Hematopoietic multipotent progenitor cell (in vitro differentiated cells): ENCODE measurements at regions not wholly inside any gene's neighbourhood (a gene's known extent, or its start where the extent isn't known, plus 50 kb on each side); places are given as distances from the start of the nearest gene placed in this dataset.
A peak's percentile ranks its signal among the peaks of the same experiment; 100 is the strongest.
"Not testable (repeated sequence)": the region's sequence is repeated elsewhere in the genome, so short reads cannot be mapped to it uniquely, and the experiment has no call there.

Experiments used
- DNase-seq, 3 donors: peaks; one replicate each; pipeline ENCODE4 v3.0.0-alpha.2; 2011 to 2015; ENCODE audit warnings: low read depth in 2 of 3, low spot score in 2 of 3

GRCh38 chr6:115873901-115874300 is 186.8 kb downstream of the FRK start:
- no peak for DNase-seq

GRCh38 chr6:115870464-115870863 is 190.2 kb downstream of the FRK start:
- no peak for DNase-seq

GRCh38 chr6:115865914-115866313 is 194.8 kb downstream of the FRK start:
- DNase-seq, result no peak

GRCh38 chr6:115863211-115863610 is 197.5 kb downstream of the FRK start:
- no peak for DNase-seq

- DNase-seq, result not testable (repeated sequence)
Observed at GRCh38 chr6:115861658-115862057, 199.0 kb downstream of the FRK start.

GRCh38 chr6:115859577-115859976 is 201.1 kb downstream of the FRK start:
- DNase-seq, result not testable (repeated sequence)

GRCh38 chr6:115854866-115855665 is 205.6 kb downstream of the FRK start:
- no peak for DNase-seq

GRCh38 chr6:115847671-115848070 is 213.0 kb downstream of the FRK start:
- DNase-seq, result no peak

GRCh38 chr6:115843945-115844344 is 216.7 kb downstream of the FRK start:
- no peak for DNase-seq

GRCh38 chr6:115842338-115842737 is 218.4 kb downstream of the FRK start:
- DNase-seq, result no peak

- DNase-seq, result no peak
Observed at GRCh38 chr6:115839583-115840181, 221.0 kb downstream of the FRK start.

- peak in 2 of 3 donors; percentile 0 to 19 for DNase-seq
Observed at GRCh38 chr6:115838763-115839401, 221.8 kb downstream of the FRK start.

- no peak for DNase-seq
Observed at GRCh38 chr6:115838216-115838615, 222.5 kb downstream of the FRK start.

GRCh38 chr6:115836374-115836773 is 224.3 kb downstream of the FRK start:
- DNase-seq, result not testable (repeated sequence)

GRCh38 chr6:115835314-115835713 is 225.4 kb downstream of the FRK start:
- DNase-seq, result no peak

GRCh38 chr6:115834542-115834941 is 226.1 kb downstream of the FRK start:
- not testable (repeated sequence) for DNase-seq

- DNase-seq, result no peak
Observed at GRCh38 chr6:115832786-115833185, 227.9 kb downstream of the FRK start.

GRCh38 chr6:115832186-115832585 is 228.5 kb downstream of the FRK start:
- no peak for DNase-seq

- DNase-seq, result no peak
Observed at GRCh38 chr6:115830895-115831294, 229.8 kb downstream of the FRK start.

GRCh38 chr6:115821798-115822197 is 238.9 kb downstream of the FRK start:
- DNase-seq, result no peak

GRCh38 chr6:115819506-115819905 is 241.2 kb downstream of the FRK start:
- no peak for DNase-seq

- no peak for DNase-seq
Observed at GRCh38 chr6:115817161-115817560, 243.5 kb downstream of the FRK start.
